Uterus (tissue), 3 donors: ENCODE measurements at regions not wholly inside any gene's neighbourhood (a gene's known extent, or its start where the extent isn't known, plus 50 kb on each side); places are given as distances from the start of the nearest gene placed in this dataset.

Experiments used
- DNase-seq, 2 donors: peaks; one replicate each; pipeline ENCODE4 v3.0.0-alpha.2; 2019 to 2020
- H3K27ac ChIP-seq, 2 donors: fragments of 200-600 bp; sonication (generic); 1 replicate in 1 of 2; 2 replicates in 1 of 2; pipeline ENCODE4 v1.5.1; 2016 to 2018
- H3K27me3 ChIP-seq, 2 donors: fragments of 200-600 bp; sonication (generic); one replicate each; pipeline ENCODE4 v1.5.1; 2018 to 2019; ENCODE audit warnings: control low read depth in 1 of 2
- H3K36me3 ChIP-seq, 2 donors: fragments of 200-600 bp; sonication (generic); one replicate each; pipeline ENCODE4 v1.5.1; 2019; ENCODE audit warnings: control low read depth in 1 of 2
- H3K4me1 ChIP-seq, 2 donors: fragments of 200-600 bp; sonication (generic); one replicate each; pipeline ENCODE4 v1.5.1; 2018 to 2019; ENCODE audit warnings: control low read depth in 1 of 2
- H3K4me3 ChIP-seq, 2 donors: fragments of 200-600 bp; sonication (generic); 1 replicate in 1 of 2; 2 replicates in 1 of 2; pipeline ENCODE4 v1.5.1; 2018 to 2019; ENCODE audit warnings: mild to moderate bottlenecking in 1 of 2
- H3K9me3 ChIP-seq, 2 donors: fragments of 200-600 bp; sonication (generic); one replicate each; pipeline ENCODE4 v1.5.1; 2019; ENCODE audit warnings: control low read depth in 1 of 2
- POLR2A ChIP-seq, 2 donors: fragments of 450-650 bp; IDR thresholded peaks; one replicate each; pipeline ENCODE4 v1.6.1; 2016; ENCODE audit warnings: antibody characterized with exemption in 2 of 2, mild to moderate bottlenecking in 1 of 2, moderate library complexity in 1 of 2
- intact Hi-C: fragments of 100-400 bp; cut with DNase I; formaldehyde crosslinking; loops from one replicate; pipeline ENCODE4 v1.15.1; 2023; ENCODE audit warnings: low total_unique reads
- TF ChIP-seq, protein P1 (sequence below), 4 experiments: fragments of 200-600 bp in 2 of 4; fragments of 450-650 bp in 2 of 4; sonication (generic) in 2 of 4; IDR thresholded peaks; one replicate each; pipeline ENCODE4 v1.5.1; 2016 to 2019; ENCODE audit warnings: antibody characterized with exemption in 4 of 4, mild to moderate bottlenecking in 2 of 4, moderate library complexity in 1 of 4
- donor health status: DM: yes; HTN: yes; CAD: no.

- H3K27me3 ChIP-seq, result no peaks in the 10 kb centered on the region
- no peaks in the 10 kb centered on the region for H3K4me1 ChIP-seq
- no peak for TF ChIP-seq POLR2A (IDR thresholded peaks at IDR 0.05)
- intact Hi-C loops, result no loop called here
- no peak overlapping the region for H3K27ac ChIP-seq
- no peaks in the 10 kb centered on the region for H3K9me3 ChIP-seq
- DNase-seq, result no peak
- no peak overlapping the region for H3K4me3 ChIP-seq
- no peaks in the 10 kb centered on the region for H3K36me3 ChIP-seq
Observed at GRCh38 chr20:6468423-6469116, 298.9 kb upstream of the BMP2 start.

DNA sequence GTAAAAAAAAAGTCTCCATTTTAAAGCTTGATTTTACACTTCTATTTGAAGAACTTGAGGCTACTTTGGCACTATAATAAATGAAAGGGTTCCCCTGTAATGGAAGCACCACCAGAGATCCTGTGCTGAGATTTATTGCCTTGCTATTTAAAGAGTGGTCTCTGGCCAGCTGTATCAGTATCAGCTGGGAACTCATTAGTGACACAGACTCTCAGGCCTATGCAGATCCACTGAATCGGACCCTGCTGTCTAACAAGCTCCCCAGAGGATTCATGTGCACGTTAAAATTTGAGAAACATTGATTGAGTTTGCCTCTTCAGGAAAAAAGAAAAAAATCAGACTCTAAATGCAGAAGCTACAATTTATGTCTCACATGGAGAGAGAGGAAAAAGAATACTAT, 299.9 kb upstream of the BMP2 start:
- no peaks in the 10 kb centered on the region for H3K36me3 ChIP-seq
- no peaks in the 10 kb centered on the region for H3K9me3 ChIP-seq
- H3K4me3 ChIP-seq, result no peak overlapping the region
- H3K27ac ChIP-seq, result no peak overlapping the region
- no peaks in the 10 kb centered on the region for H3K27me3 ChIP-seq
- DNase-seq, result no peak
- intact Hi-C loops, result no loop called here
- H3K4me1 ChIP-seq, result no peaks in the 10 kb centered on the region
- TF ChIP-seq, protein P1, sequence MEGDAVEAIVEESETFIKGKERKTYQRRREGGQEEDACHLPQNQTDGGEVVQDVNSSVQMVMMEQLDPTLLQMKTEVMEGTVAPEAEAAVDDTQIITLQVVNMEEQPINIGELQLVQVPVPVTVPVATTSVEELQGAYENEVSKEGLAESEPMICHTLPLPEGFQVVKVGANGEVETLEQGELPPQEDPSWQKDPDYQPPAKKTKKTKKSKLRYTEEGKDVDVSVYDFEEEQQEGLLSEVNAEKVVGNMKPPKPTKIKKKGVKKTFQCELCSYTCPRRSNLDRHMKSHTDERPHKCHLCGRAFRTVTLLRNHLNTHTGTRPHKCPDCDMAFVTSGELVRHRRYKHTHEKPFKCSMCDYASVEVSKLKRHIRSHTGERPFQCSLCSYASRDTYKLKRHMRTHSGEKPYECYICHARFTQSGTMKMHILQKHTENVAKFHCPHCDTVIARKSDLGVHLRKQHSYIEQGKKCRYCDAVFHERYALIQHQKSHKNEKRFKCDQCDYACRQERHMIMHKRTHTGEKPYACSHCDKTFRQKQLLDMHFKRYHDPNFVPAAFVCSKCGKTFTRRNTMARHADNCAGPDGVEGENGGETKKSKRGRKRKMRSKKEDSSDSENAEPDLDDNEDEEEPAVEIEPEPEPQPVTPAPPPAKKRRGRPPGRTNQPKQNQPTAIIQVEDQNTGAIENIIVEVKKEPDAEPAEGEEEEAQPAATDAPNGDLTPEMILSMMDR (IDR thresholded peaks at IDR 0.05), result no peak
- TF ChIP-seq POLR2A (IDR thresholded peaks at IDR 0.05), result no peak

- Histone ChIP-seq H3K27ac (no peak overlapping the region), H3K9me3 (no peaks in the 10 kb centered on the region), H3K36me3 (no peaks in the 10 kb centered on the region), H3K4me1 (no peaks in the 10 kb centered on the region), H3K4me3 (no peak overlapping the region), H3K27me3 (no peaks in the 10 kb centered on the region)
- intact Hi-C loops, result no loop called here
- DNase-seq, result no peak
- TF ChIP-seq POLR2A (IDR thresholded peaks at IDR 0.05), result no peak
Observed at GRCh38 chr20:6466075-6466810, 301.2 kb upstream of the BMP2 start.

DNA sequence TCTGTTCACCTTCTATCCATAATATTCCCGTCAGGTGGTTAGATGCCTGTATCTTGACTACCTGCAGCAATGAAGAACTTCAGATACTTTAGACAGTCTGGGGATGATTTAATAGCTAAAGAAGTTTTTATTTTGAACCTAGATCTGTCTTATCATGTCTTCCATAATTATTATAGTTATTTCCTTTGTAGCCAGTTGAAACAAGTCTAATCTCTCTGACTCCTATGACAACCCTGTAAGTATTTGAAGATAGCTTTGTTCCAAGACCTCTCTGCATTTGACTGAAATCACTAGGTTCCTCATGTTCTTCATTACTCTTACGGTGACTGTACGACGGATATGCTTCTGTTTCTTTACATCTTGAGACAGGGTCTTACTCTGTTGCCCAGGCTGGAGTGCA, 316.6 kb upstream of the BMP2 start:
- no peak for TF ChIP-seq POLR2A (IDR thresholded peaks at IDR 0.05)
- TF ChIP-seq, protein P1 (IDR thresholded peaks at IDR 0.05), result no peak
- intact Hi-C loops, result no loop called here
- Histone ChIP-seq H3K36me3 (no peaks in the 10 kb centered on the region), H3K9me3 (no peaks in the 10 kb centered on the region), H3K4me3 (no peak overlapping the region), H3K27me3 (no peaks in the 10 kb centered on the region), H3K27ac (no peak overlapping the region), H3K4me1 (no peaks in the 10 kb centered on the region)
- DNase-seq, result no peak

GRCh38 chr20:6440443-6440799, 317.6 kb upstream of the FERMT1 start:
- Histone ChIP-seq H3K9me3 (no peaks in the 10 kb centered on the region), H3K36me3 (no peaks in the 10 kb centered on the region), H3K27ac (no peak overlapping the region), H3K27me3 (no peaks in the 10 kb centered on the region), H3K4me1 (no peaks in the 10 kb centered on the region), H3K4me3 (no peak overlapping the region)
- intact Hi-C loops, result no loop called here
- no peak for DNase-seq
- TF ChIP-seq POLR2A (IDR thresholded peaks at IDR 0.05), result no peak
- TF ChIP-seq, protein P1 (IDR thresholded peaks at IDR 0.05), result no peak

GRCh38 chr20:6439737-6440442, 317.1 kb upstream of the FERMT1 start:
- TF ChIP-seq, protein P1 (IDR thresholded peaks at IDR 0.05), result no peak
- DNase-seq, result no peak
- intact Hi-C loops, result no loop called here

More at GRCh38 chr20:6439737-6440442, 317.1 kb upstream of the FERMT1 start:
- Histone ChIP-seq H3K4me3 (no peak overlapping the region), H3K27me3 (no peaks in the 10 kb centered on the region), H3K4me1 (no peaks in the 10 kb centered on the region), H3K9me3 (no peaks in the 10 kb centered on the region), H3K27ac (no peak overlapping the region), H3K36me3 (no peaks in the 10 kb centered on the region)
